Progenitor cell of endocrine pancreas (in vitro differentiated cells): ENCODE measurements at regions not wholly inside any gene's neighbourhood (a gene's known extent, or its start where the extent isn't known, plus 50 kb on each side); places are given as distances from the start of the nearest gene placed in this dataset.

Experiments
- DNase-seq: peaks from one replicate; pipeline ENCODE4 v3.0.0; 2021; ENCODE audit warnings: low spot score; ENCODE audit not compliant: unreplicated experiment
- H3K27ac Mint-ChIP-seq: 2 replicates; pipeline ENCODE4 v1.8.0; 2021; ENCODE audit warnings: mild to moderate bottlenecking, moderate library complexity, mixed read lengths
- H3K27me3 Mint-ChIP-seq: 2 replicates; pipeline ENCODE4 v1.8.0; 2021; ENCODE audit warnings: mixed read lengths
- H3K36me3 Mint-ChIP-seq: 2 replicates; pipeline ENCODE4 v1.8.0; 2022; ENCODE audit warnings: mixed read lengths; ENCODE audit not compliant: insufficient read depth
- H3K4me1 Mint-ChIP-seq: 2 replicates; pipeline ENCODE4 v1.8.0; 2021; ENCODE audit warnings: low read depth, mixed read lengths
- H3K4me3 Mint-ChIP-seq: 2 replicates; pipeline ENCODE4 v1.8.0; 2021; ENCODE audit warnings: low read depth, mild to moderate bottlenecking, moderate library complexity, mixed read lengths
- H3K9me3 Mint-ChIP-seq: 2 replicates; pipeline ENCODE4 v1.8.0; 2021; ENCODE audit warnings: low read depth, mixed read lengths
- TF ChIP-seq, protein P1 (sequence below): fragments of 200-600 bp; sonication (generic); IDR thresholded peaks from one replicate; pipeline ENCODE4 v1.5.0; 2021; ENCODE audit warnings: antibody characterized with exemption, mild to moderate bottlenecking; ENCODE audit not compliant: unreplicated experiment

DNA sequence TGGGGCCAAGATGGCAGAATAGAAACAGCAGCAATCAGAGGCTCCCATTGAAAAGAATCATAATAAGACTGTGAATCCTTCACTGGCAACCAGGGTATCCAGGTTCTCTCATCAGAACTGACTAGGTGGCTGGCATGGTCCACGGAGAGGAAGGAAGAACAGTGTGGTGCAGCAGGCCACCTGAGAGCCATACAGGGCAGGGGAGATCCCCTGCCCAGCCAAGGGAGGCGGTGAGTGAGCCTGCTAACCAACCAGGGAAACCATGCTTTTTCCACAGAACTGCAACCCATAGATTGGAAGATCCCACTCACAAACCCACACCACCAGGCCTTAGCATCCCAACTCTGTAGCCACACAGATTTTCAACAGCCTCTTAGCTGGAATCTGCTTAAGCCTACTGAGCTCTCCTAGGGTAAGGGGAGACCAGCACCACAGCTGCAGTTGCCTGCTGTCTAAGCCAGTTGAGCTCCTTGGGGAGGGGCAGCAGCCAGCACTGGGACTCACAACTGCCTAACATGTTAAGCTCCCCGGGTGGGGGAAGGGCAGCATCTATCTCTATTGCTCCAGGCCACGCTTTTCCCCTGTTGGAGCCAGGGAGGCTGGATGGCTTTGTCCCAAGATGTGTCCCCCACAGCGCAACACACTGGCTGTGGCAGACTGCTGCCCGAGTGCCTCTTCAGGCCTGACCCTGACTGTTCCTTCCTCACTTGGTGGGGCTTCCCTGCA, 342.6 kb upstream of the CCDC196 start:
- no peak overlapping the region for H3K4me3 Mint-ChIP-seq
- no peak for DNase-seq
- H3K27ac Mint-ChIP-seq, result no peak overlapping the region

DNA sequence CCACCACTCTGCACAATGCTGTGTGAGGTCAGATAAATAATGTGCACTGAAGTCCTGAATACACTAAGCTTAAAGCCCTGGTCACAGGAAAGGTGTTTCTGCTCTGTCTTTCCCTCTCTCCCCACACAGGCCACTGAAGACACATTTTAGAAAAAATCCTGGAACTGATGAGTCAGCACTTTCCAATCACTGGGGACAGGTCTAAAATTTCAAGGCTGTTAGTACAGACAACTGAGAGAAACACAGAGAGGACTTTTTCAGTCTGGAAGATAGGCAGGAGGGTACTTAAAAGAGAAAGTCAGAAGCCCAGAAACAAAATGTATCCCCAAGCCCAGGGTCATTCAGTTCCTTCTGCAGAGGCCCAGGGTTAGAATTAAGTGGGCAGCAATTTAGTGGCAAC, 333.9 kb upstream of the CCDC196 start:
- H3K9me3 Mint-ChIP-seq, result peaks cover 6% of the 10 kb centered on the region
- DNase-seq, result no peak
- H3K27me3 Mint-ChIP-seq, result no peaks in the 10 kb centered on the region
- no peaks in the 10 kb centered on the region for H3K4me1 Mint-ChIP-seq
- no peaks in the 10 kb centered on the region for H3K36me3 Mint-ChIP-seq
- H3K27ac Mint-ChIP-seq, result no peak overlapping the region
- no peak overlapping the region for H3K4me3 Mint-ChIP-seq
- TF ChIP-seq, protein P1, sequence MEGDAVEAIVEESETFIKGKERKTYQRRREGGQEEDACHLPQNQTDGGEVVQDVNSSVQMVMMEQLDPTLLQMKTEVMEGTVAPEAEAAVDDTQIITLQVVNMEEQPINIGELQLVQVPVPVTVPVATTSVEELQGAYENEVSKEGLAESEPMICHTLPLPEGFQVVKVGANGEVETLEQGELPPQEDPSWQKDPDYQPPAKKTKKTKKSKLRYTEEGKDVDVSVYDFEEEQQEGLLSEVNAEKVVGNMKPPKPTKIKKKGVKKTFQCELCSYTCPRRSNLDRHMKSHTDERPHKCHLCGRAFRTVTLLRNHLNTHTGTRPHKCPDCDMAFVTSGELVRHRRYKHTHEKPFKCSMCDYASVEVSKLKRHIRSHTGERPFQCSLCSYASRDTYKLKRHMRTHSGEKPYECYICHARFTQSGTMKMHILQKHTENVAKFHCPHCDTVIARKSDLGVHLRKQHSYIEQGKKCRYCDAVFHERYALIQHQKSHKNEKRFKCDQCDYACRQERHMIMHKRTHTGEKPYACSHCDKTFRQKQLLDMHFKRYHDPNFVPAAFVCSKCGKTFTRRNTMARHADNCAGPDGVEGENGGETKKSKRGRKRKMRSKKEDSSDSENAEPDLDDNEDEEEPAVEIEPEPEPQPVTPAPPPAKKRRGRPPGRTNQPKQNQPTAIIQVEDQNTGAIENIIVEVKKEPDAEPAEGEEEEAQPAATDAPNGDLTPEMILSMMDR, result no peak

More for the DNA sequence above, 342.6 kb upstream of the CCDC196 start:
- no peaks in the 10 kb centered on the region for H3K27me3 Mint-ChIP-seq
- TF ChIP-seq, protein P1, result no peak
- H3K9me3 Mint-ChIP-seq, result peaks cover 13% of the 10 kb centered on the region
- no peaks in the 10 kb centered on the region for H3K36me3 Mint-ChIP-seq
- no peaks in the 10 kb centered on the region for H3K4me1 Mint-ChIP-seq

DNA sequence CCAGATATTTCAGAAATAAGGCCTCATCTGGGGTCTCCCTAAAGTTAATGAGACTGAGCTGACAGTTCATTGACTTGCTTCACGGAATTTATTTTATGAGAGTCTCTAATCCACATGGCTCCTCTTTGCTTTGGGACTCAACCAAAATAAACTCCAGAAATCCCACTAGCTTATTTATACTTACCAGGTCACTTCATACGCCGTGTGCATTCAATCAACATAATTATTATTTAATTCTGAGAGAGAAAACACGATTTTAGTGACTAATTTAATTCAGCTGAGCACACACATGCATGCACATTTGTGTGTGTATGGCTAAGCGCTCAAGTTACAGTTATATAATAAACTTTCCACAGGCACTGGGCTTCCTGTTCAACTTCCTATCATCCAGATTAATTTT, 333.4 kb upstream of the CCDC196 start:
- TF ChIP-seq, protein P1, result no peak
- no peaks in the 10 kb centered on the region for H3K4me1 Mint-ChIP-seq
- no peak for DNase-seq
- H3K27me3 Mint-ChIP-seq, result no peaks in the 10 kb centered on the region
- H3K9me3 Mint-ChIP-seq, result peaks cover 5% of the 10 kb centered on the region
- no peak overlapping the region for H3K27ac Mint-ChIP-seq
- H3K36me3 Mint-ChIP-seq, result no peaks in the 10 kb centered on the region
- H3K4me3 Mint-ChIP-seq, result no peak overlapping the region

DNA sequence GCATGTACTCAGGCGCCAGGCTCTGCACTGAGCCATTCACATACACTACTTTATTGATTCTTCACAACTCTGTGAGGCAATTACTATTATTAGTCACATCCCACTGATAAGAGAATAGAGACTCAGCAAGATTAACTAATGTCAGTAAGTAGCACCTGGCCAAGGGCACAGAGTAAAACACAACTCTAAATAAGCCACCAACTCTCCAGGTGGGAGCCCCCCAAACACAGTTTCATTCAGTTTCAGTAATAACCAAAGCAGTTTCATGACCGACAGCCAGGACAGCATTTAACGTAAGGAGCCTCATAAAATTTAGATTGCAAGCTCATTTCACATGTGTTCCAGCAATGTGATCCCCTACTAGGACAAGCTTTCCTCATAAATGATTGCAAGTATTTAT, 323.1 kb upstream of the CCDC196 start:
- Mint-ChIP-seq H3K36me3 (no peaks in the 10 kb centered on the region), H3K27me3 (peaks cover 4% of the 10 kb centered on the region), H3K27ac (no peak overlapping the region), H3K4me1 (peaks cover 11% of the 10 kb centered on the region), H3K9me3 (no peaks in the 10 kb centered on the region), H3K4me3 (no peak overlapping the region)
- DNase-seq, result no peak
- TF ChIP-seq, protein P1, result no peak

DNA sequence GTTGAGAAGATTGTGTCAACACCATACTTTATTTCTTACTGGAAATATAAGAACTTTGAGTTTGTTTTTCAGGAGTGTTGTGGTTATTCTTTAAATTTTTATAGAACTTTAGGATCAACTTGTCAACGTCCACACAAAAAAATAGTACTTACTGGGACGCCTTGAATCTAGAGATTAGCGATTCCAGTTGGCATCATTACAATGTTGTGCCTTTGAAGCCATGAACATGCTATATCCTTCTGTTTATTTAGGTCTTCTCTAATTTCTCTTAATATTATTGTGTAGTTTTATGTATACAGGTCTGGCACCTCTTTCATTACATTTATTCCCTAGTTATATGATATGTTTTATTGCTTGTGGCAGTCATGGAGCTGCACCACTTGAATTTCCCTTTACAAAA, 320.8 kb upstream of the CCDC196 start:
- H3K27ac Mint-ChIP-seq, result no peak overlapping the region

More for the DNA sequence above, 320.8 kb upstream of the CCDC196 start:
- H3K27me3 Mint-ChIP-seq, result peaks cover 4% of the 10 kb centered on the region
- no peak for DNase-seq
- H3K9me3 Mint-ChIP-seq, result no peaks in the 10 kb centered on the region
- no peak overlapping the region for H3K4me3 Mint-ChIP-seq
- TF ChIP-seq, protein P1, result no peak
- no peaks in the 10 kb centered on the region for H3K36me3 Mint-ChIP-seq
- peaks cover 11% of the 10 kb centered on the region for H3K4me1 Mint-ChIP-seq
